ENCODE measurements at regions not wholly inside any gene's neighbourhood (a gene's known extent, or its start where the extent isn't known, plus 50 kb on each side); places are given as distances from the start of the nearest gene placed in this dataset.

- ATAC-seq = no peak
- TF ChIP-seq POLR2A (IDR thresholded peaks at IDR 0.05) (no peak), CTCF (IDR thresholded peaks at IDR 0.05) (no peak)
- Histone ChIP-seq H3K4me1 (no peaks in the 10 kb centered on the region), H3K27ac (no peak overlapping the region), H3K9me3 (no peaks in the 10 kb centered on the region), H3K4me3 (no peak overlapping the region), H3K36me3 (replicated peaks in 1 of 2; ENCODE audit: insufficient read depth in 1 of 2, low read depth in 2 of 2) (no peaks in the 10 kb centered on the region), H3K27me3 (no peaks in the 10 kb centered on the region)
- WGBS, 2 donors = 46 to 53% methylated on average over 2 of the region's 2 CpGs
- intact Hi-C loops (cut with DNase I) = no loop called here
- DNase-seq = no peak
Measured at GRCh38 chr14:38524636-38525509, 269.0 kb upstream of the CLEC14A start.

- TF ChIP-seq CTCF (IDR thresholded peaks at IDR 0.05) = no peak
- TF ChIP-seq POLR2A (IDR thresholded peaks at IDR 0.05) = no peak
- Histone ChIP-seq H3K27ac (no peak overlapping the region), H3K4me1 (no peaks in the 10 kb centered on the region), H3K4me3 (no peak overlapping the region), H3K9me3 (no peaks in the 10 kb centered on the region), H3K27me3 (no peaks in the 10 kb centered on the region), H3K36me3 (replicated peaks in 1 of 2; ENCODE audit: insufficient read depth in 1 of 2, low read depth in 2 of 2) (no peaks in the 10 kb centered on the region)
- 47 to 49% methylated on average over 3 of the region's 3 CpGs for WGBS, 2 donors
- intact Hi-C loops (cut with DNase I) = no loop called here
- no peak for DNase-seq
- no peak for ATAC-seq
Measured at GRCh38 chr14:38522724-38523123, 266.8 kb upstream of the CLEC14A start.

- Histone ChIP-seq H3K36me3 (replicated peaks in 1 of 2; ENCODE audit: insufficient read depth in 1 of 2, low read depth in 2 of 2) (no peaks in the 10 kb centered on the region), H3K27ac (no peak overlapping the region), H3K4me3 (no peak overlapping the region), H3K27me3 (no peaks in the 10 kb centered on the region), H3K4me1 (no peaks in the 10 kb centered on the region), H3K9me3 (no peaks in the 10 kb centered on the region)
- intact Hi-C loops (cut with DNase I) = no loop called here
- no peak for ATAC-seq
- TF ChIP-seq CTCF (IDR thresholded peaks at IDR 0.05) (no peak), POLR2A (IDR thresholded peaks at IDR 0.05) (no peak)
- 82 to 86% methylated on average over 5 of the region's 5 CpGs for WGBS, 2 donors
- no peak for DNase-seq
Measured at GRCh38 chr14:38521591-38521990, 265.7 kb upstream of the CLEC14A start.

GRCh38 chr14:38517426-38517825 lies 261.5 kb upstream of the CLEC14A start:
- Histone ChIP-seq H3K27ac (no peak overlapping the region), H3K9me3 (no peaks in the 10 kb centered on the region), H3K27me3 (no peaks in the 10 kb centered on the region), H3K36me3 (replicated peaks in 1 of 2; ENCODE audit: insufficient read depth in 1 of 2, low read depth in 2 of 2) (no peaks in the 10 kb centered on the region), H3K4me3 (no peak overlapping the region), H3K4me1 (no peaks in the 10 kb centered on the region)
- TF ChIP-seq CTCF (IDR thresholded peaks at IDR 0.05) = no peak
- TF ChIP-seq POLR2A (IDR thresholded peaks at IDR 0.05) = no peak
- DNase-seq (no peak), ATAC-seq (no peak)
- WGBS, 2 donors = 58 to 63% methylated on average over 2 of the region's 2 CpGs
- intact Hi-C loops (cut with DNase I) = no loop called here

GRCh38 chr14:38512236-38512635 lies 256.3 kb upstream of the CLEC14A start:
- Histone ChIP-seq H3K9me3 (no peaks in the 10 kb centered on the region), H3K4me1 (no peaks in the 10 kb centered on the region), H3K27me3 (no peaks in the 10 kb centered on the region), H3K4me3 (no peak overlapping the region), H3K27ac (no peak overlapping the region), H3K36me3 (replicated peaks in 1 of 2; ENCODE audit: insufficient read depth in 1 of 2, low read depth in 2 of 2) (no peaks in the 10 kb centered on the region)
- TF ChIP-seq POLR2A (IDR thresholded peaks at IDR 0.05) (no peak), CTCF (IDR thresholded peaks at IDR 0.05) (no peak)
- DNase-seq = no peak
- intact Hi-C loops (cut with DNase I) = no loop called here
- no peak for ATAC-seq

Measured in body of pancreas (tissue), 4 donors.